ENCODE measurements at regions not wholly inside any gene's neighbourhood (a gene's known extent, or its start where the extent isn't known, plus 50 kb on each side); places are given as distances from the start of the nearest gene placed in this dataset.

DNA sequence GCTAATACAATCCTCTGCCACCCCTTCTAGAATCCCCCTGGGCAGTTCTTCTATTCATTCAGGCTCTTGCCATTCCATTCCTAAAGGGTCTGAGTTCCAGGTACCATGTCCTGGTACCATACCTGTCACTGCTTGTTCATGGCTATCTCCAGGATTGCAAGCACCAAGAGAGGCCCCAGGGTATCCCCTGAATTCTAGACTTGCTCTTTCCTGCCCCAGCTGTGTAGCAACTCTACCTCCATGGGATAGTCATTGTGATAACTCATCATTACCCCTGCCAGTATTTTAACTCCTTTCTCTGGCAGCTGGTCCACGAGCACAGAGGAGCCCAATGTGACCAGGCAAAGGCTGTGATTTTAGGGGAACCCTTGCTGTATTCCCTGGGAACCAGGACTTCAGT lies 143.7 kb upstream of the CDH5 start:
- DNase-seq (ENCODE audit: low spot score in 2 of 2) = no peak
- Histone ChIP-seq H3K27ac (no peak overlapping the region), H3K4me3 (no peak overlapping the region), H3K27me3 (no peaks in the 10 kb centered on the region), H3K9me3 (no peaks in the 10 kb centered on the region), H3K36me3 (no peaks in the 10 kb centered on the region), H3K4me1 (no peaks in the 10 kb centered on the region)
- TF ChIP-seq POLR2A (IDR thresholded peaks at IDR 0.05) (no peak), POLR2AphosphoS5 (IDR thresholded peaks at IDR 0.05) (no peak)
- TF ChIP-seq, protein P1, sequence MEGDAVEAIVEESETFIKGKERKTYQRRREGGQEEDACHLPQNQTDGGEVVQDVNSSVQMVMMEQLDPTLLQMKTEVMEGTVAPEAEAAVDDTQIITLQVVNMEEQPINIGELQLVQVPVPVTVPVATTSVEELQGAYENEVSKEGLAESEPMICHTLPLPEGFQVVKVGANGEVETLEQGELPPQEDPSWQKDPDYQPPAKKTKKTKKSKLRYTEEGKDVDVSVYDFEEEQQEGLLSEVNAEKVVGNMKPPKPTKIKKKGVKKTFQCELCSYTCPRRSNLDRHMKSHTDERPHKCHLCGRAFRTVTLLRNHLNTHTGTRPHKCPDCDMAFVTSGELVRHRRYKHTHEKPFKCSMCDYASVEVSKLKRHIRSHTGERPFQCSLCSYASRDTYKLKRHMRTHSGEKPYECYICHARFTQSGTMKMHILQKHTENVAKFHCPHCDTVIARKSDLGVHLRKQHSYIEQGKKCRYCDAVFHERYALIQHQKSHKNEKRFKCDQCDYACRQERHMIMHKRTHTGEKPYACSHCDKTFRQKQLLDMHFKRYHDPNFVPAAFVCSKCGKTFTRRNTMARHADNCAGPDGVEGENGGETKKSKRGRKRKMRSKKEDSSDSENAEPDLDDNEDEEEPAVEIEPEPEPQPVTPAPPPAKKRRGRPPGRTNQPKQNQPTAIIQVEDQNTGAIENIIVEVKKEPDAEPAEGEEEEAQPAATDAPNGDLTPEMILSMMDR (IDR thresholded peaks at IDR 0.05) = no peak
- intact Hi-C loops (cut with DNase I; ENCODE audit: low total_unique reads) = no loop called here

DNA sequence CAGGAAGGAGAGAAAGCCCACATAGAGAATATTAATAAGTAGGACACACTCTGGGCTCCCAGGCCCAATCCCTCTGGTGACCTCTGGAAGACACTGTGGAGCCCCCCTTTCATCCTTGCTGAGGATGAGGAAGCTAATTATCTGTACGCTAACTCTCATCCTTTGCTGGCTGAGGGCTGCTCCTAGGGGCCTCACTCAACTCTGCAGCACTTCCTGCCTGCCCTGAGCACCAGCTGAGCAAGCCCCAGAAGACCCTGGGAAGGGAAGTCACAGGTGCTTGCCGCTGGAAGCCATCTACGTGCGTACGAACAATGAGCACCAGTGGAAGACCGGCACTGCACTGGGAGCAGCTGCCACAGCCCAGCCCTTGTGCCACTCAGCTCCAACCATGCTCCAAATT lies 145.8 kb upstream of the CDH5 start:
- Histone ChIP-seq H3K4me3 (no peak overlapping the region), H3K36me3 (no peaks in the 10 kb centered on the region), H3K4me1 (no peaks in the 10 kb centered on the region), H3K27ac (no peak overlapping the region), H3K9me3 (no peaks in the 10 kb centered on the region), H3K27me3 (no peaks in the 10 kb centered on the region)
- DNase-seq (ENCODE audit: low spot score in 2 of 2) = no peak
- intact Hi-C loops (cut with DNase I; ENCODE audit: low total_unique reads) = no loop called here
- TF ChIP-seq POLR2AphosphoS5 (IDR thresholded peaks at IDR 0.05) (no peak), POLR2A (IDR thresholded peaks at IDR 0.05) (no peak)
- TF ChIP-seq, protein P1 (IDR thresholded peaks at IDR 0.05) = no peak

DNA sequence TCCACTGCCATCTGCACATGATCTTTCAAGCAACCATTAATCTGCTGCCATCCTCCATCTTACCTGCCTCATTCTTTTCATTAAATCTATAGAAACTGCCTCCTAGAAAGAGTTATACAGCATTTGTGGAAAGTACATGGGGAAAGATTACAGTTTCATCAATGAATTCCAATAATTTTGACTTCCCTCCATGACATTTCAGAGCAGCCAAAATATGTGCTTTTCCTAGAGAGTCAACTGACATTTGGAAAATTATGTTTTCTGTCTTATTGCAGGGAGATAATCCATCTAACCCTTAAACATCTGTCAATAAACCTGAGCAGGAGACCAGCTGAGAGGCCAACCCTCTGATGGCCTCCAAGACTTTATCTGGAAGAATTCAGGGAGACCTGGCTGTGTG lies 147.0 kb upstream of the CDH5 start:
- H3K4me3 ChIP-seq = no peak overlapping the region
- no peaks in the 10 kb centered on the region for H3K27me3 ChIP-seq
- no peak overlapping the region for H3K27ac ChIP-seq
- DNase-seq (ENCODE audit: low spot score in 2 of 2) = no peak
- H3K36me3 ChIP-seq = no peaks in the 10 kb centered on the region
- intact Hi-C loops (cut with DNase I; ENCODE audit: low total_unique reads) = no loop called here
- no peaks in the 10 kb centered on the region for H3K9me3 ChIP-seq
- TF ChIP-seq POLR2AphosphoS5 (IDR thresholded peaks at IDR 0.05) (no peak), POLR2A (IDR thresholded peaks at IDR 0.05) (no peak)
- TF ChIP-seq, protein P1 (IDR thresholded peaks at IDR 0.05) = no peak
- no peaks in the 10 kb centered on the region for H3K4me1 ChIP-seq

DNA sequence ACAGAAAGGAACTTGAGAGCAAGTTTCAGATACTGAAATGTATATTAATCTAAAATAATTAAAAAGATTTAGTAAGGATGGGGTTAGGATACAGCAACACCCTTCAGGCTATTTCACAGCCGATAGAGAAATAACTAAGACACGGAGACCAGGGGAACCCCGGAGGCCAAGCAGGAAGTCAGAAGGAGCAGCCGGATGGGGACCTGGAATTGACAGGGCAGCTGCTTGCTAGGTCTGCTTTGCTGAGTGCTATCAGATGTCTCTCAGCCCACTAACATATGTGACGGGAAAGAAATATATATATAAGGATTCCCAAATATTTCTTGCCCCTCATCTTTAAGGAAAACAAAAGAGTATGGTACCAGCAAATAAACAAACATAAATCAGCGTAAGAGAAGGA lies 154.1 kb upstream of the CDH5 start:
- Histone ChIP-seq H3K4me1 (no peaks in the 10 kb centered on the region), H3K4me3 (no peak overlapping the region), H3K27me3 (no peaks in the 10 kb centered on the region), H3K27ac (no peak overlapping the region), H3K9me3 (no peaks in the 10 kb centered on the region), H3K36me3 (no peaks in the 10 kb centered on the region)
- DNase-seq (ENCODE audit: low spot score in 2 of 2) = no peak
- intact Hi-C loops (cut with DNase I; ENCODE audit: low total_unique reads) = no loop called here
- TF ChIP-seq POLR2A (IDR thresholded peaks at IDR 0.05) (no peak), POLR2AphosphoS5 (IDR thresholded peaks at IDR 0.05) (no peak)
- TF ChIP-seq, protein P1 (IDR thresholded peaks at IDR 0.05) = no peak

DNA sequence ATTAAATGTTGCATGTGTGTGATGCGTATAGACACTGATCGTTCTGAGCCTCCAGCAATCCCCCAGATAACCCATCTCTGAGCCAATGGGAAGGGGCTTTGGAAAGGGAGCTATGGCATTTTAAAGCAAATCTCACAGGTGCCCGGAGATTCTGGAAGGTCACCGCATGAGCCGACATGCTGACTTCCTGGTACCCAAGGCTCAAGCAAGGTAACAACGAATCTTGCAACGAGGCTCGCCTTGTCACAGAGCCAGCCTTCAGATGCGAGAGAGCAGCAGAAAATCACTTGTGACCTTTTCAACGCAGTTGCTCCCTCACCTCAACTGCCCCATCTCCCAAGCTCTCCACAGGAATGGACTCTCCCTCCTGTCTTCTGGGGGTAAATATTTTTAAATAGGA lies 154.8 kb upstream of the CDH5 start:
- TF ChIP-seq, protein P1 (IDR thresholded peaks at IDR 0.05) = no peak
- TF ChIP-seq POLR2A (IDR thresholded peaks at IDR 0.05) (no peak), POLR2AphosphoS5 (IDR thresholded peaks at IDR 0.05) (no peak)
- Histone ChIP-seq H3K4me3 (no peak overlapping the region), H3K4me1 (no peaks in the 10 kb centered on the region), H3K9me3 (no peaks in the 10 kb centered on the region), H3K27ac (no peak overlapping the region), H3K27me3 (no peaks in the 10 kb centered on the region), H3K36me3 (no peaks in the 10 kb centered on the region)
- no peak for DNase-seq (ENCODE audit: low spot score in 2 of 2)
- intact Hi-C loops (cut with DNase I; ENCODE audit: low total_unique reads) = no loop called here

All from breast epithelium (tissue), 4 donors.